GM18861 (cell line): ENCODE measurements at regions not wholly inside any gene's neighbourhood (a gene's known extent, or its start where the extent isn't known, plus 50 kb on each side); places are given as distances from the start of the nearest gene placed in this dataset.
A peak's percentile ranks its signal among the peaks of the same experiment; 100 is the strongest.

Source experiments
- ATAC-seq: cut with Tn5 transposase; IDR thresholded peaks from one replicate; pipeline ENCODE4 v1.9.1; 2021; ENCODE audit not compliant: unreplicated experiment

DNA sequence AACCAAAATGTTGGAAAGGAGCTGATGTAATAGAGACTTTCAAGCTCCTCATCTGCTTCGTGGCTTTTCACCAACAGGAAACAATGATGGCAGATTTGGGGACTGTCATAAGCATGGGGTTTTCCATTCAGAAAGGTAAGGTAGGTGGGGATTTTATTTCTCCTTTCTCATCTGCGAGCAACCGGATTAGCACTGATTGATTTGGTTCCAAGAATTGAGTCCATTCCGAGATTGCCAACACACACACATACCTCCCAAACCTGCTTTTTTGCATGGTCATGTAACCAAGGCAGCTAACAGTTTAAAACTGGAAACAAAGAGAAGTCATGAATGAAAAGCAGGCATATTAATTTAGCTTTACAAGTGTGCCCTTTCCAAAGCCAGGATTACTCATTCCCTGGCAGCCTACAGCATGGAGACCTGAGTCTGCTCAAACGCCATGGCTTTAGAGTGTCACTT lies 63.0 kb upstream of the LNX1 start:
- ATAC-seq, result no peak

DNA sequence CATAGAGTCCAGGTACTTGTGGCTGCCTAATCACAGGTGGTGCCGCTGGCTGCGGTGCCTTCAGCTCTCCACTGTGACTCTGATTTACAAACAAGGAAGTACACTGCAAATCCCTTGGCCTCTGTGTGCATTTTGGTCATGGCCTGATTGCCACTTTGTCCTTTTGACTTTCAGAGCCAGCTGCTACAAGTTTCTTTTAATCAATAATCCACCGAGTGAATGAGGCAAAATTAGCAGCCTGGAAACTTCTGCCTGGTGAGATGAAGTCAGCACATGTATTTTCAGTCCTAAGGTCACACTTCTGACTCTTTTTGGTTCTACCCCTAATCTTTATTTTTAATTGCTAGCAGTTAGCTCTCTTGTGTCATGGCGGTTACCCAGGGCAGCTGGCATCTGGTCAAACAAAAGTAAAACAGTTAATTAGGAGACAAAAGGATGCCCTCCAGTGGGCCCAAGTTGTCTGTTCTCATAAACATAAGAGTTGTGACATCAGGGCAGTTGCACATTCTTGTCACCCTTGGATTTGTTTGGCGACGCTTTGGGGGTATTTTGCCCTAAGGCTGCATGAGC lies 62.3 kb upstream of the LNX1 start:
- peak; percentile 83 for ATAC-seq

DNA sequence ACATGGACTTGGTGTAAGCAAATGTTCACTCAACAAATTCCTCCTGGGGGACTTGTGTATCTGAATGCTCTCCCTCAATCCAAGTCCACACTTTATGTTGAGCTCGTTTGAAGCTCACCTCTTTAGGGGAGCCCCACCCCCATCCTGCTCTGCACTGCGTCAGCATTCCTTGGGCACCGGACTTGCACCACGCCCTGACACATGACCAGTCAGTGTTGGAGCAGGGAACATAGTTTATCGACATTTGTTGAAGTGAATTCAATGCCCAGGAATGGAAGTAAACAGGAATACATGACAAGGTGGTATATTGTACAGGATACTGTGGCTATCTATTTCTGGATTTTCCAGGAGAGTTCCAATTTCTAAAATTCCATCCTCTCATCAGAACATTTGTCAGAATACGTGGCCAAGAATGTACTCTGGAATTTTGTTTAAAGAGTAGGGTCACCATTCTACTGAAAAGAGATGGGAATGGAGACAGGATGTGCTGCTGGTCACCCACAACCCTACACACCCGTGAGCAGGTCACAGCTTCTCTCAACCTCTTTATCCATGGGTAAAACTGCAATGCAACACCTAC lies 60.0 kb upstream of the LNX1 start:
- ATAC-seq, result no peak

DNA sequence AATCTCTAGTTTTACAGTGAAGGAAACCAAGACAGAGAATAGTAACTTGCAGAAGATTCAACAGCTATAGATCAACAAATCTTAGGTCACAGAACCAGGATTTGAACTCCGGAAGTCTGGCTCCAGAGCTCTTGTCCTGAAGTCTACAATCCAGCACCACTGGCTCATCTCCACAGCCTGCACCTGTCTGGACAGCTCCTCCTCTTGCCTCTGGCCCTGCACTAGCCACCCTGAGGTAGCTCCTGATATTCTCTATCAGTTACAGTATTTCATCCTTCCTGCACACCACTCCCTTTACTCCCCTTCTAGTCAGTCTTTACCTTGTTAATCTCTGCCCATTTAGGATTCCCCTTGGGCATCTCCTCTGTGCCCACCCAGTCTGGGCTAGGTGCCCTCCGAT lies 58.1 kb upstream of the LNX1 start:
- no peak for ATAC-seq

DNA sequence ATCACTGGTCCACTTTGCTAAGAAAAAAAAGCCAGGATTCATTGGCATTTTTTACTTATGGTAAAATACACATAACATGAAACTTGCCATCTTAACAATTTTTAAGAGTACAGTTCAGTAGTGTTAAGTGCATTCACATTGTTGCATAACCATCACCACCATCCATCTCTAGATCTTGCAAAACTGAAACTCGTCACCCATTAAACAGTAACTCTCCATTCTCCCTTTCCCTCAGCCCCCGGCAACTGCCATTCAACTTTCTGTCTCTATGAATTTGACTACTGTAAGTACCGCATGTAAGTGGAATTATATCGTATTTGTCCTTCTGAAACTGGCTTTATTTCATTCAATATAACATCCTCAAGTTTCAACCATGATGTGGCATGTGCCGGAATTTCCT lies 56.3 kb upstream of the LNX1 start:
- peak; percentile 57 for ATAC-seq

DNA sequence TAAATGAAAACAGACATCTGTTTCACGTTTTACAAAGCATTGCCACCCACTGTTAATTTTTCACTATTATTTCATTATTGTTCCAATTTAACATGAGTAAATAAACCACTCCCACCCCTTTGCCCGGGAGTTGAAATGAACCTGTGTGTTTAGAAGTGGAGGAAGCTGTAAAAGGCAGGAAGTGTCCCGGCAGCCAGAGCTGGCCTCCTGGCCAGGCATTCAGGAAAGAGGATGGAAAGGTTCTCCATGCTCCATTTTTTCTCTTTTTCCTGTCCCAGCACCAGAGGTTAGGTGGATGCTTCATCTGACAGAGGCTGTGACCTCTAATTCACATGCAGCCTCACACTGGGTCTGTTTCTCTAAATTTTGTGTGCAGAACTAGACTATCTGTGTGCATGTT lies 55.5 kb upstream of the LNX1 start:
- ATAC-seq, result no peak

DNA sequence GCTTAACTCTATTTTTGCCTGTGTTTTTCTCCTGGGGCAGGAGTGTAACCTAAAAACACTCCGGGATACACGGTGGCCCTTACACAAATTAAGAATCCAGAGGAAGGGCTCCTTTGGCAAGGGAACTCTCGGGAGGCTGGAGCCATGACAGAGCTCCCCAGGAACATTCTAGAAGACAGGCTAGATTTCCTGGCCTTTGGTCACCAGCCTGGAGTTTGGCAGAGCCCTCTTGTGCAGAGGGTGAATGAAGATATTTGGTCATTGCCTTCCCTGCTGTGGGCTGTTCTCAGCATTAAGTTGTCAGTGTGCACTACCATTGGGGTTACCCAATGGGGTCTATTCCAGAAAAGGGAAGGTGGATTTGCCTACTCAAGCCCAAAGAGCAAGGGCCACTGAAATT lies 53.8 kb upstream of the LNX1 start:
- no peak for ATAC-seq

DNA sequence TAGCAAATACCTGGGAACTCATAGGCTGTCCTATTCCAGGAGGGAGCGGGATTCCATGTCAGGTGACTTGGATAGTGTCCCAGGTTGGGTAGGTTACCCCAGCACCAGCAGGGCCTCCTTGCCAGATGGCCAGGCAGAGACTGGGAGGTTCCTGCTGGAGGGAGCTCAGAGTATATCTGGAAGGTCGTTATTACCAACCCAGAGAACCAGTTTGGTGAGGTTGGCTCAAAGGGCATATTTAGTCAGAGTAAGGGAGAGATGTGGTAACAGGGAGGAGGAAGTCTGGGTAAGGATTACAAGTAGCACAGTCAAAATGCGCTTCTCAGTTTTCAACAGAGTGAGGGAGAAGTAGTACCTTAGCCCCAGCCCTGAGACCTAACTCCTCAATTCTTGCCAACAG lies 53.3 kb upstream of the LNX1 start:
- ATAC-seq, result no peak
